Left ventricle myocardium superior (tissue), 1 donor: ENCODE measurements at regions not wholly inside any gene's neighbourhood (a gene's known extent, or its start where the extent isn't known, plus 50 kb on each side); places are given as distances from the start of the nearest gene placed in this dataset.
A peak's percentile ranks its signal among the peaks of the same experiment; 100 is the strongest.
"Not testable (repeated sequence)": the region's sequence is repeated elsewhere in the genome, so short reads cannot be mapped to it uniquely, and the experiment has no call there.

Experiments used
- ATAC-seq: fragments of 200-7000 bp; cut with Tn5 transposase; one replicate; pipeline ENCODE4 v1.9.1; 2020; ENCODE audit warnings: mild to moderate bottlenecking, moderate library complexity
- DNase-seq: peaks from one replicate; pipeline ENCODE4 v3.0.0-alpha.2; 2020
- intact Hi-C: fragments of 100-400 bp; cut with micrococcal nuclease; formaldehyde crosslinking; loops from one replicate; pipeline ENCODE4 v1.11.0; 2022
- donor health status: DM: no; HTN: yes; CAD: no; lungs with severe emphysema.

DNA sequence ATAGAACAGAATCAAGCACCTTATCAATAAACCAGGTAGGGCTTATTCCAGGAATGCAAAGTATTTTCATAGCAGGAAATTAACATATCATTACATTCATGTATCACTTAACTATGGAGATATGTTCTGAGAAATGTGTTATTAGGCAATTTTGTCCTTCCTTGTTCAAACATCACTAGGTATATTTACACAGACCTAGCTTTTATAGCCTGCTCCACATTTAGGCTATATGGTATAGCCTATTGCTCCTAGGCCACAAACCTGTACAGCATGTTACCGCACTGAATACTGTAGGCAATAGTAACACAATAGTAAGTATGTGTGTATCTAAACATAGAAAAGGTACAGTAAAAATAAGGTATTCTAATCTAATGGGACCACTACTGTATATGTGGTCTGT, 82.8 kb upstream of the KCTD1 start:
- intact Hi-C loops: no loop called here
- ATAC-seq: no peak
- DNase-seq: no peak

DNA sequence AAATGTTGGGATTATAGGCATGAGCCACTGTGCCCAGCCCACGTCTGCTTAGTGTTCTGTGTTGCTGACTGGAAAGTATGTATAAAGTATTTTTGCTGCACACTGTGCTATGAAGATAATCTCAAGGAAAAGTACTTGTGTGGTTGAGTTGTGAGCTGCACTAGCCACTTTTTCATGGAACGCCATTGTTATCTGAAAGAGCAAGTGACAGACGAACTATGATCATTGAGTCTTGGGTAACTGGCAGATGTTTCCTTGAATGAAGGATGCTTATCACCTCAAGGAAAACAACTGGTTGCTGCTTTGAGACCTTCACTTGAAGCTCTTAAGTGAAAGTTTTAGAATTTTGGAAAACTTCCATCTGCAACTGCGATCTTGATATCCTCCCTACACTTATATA, 82.2 kb upstream of the KCTD1 start:
- DNase-seq: no peak
- no peak for ATAC-seq
- intact Hi-C loops: no loop called here

- ATAC-seq: no peak
- DNase-seq: no peak
- intact Hi-C loops: loop anchor here (10.0 kb wide), 1 partner anchor 147 kb away; no protein-coding TSS in a partner anchor
Measured at GRCh38 chr18:26628017-26628416, 79.7 kb upstream of the KCTD1 start.

GRCh38 chr18:26624443-26624842, 76.1 kb upstream of the KCTD1 start:
- ATAC-seq (no peak), DNase-seq (no peak)
- intact Hi-C loops: loop anchor here (5.0 to 10.0 kb wide), 2 partner anchors 58 to 150 kb away; no protein-coding TSS in a partner anchor

- intact Hi-C loops: loop anchor here (5.0 to 10.0 kb wide), 2 partner anchors 59 to 151 kb away; no protein-coding TSS in a partner anchor
- not testable (repeated sequence) for ATAC-seq, DNase-seq
Measured at GRCh38 chr18:26623314-26623713, 75.0 kb upstream of the KCTD1 start.

DNA sequence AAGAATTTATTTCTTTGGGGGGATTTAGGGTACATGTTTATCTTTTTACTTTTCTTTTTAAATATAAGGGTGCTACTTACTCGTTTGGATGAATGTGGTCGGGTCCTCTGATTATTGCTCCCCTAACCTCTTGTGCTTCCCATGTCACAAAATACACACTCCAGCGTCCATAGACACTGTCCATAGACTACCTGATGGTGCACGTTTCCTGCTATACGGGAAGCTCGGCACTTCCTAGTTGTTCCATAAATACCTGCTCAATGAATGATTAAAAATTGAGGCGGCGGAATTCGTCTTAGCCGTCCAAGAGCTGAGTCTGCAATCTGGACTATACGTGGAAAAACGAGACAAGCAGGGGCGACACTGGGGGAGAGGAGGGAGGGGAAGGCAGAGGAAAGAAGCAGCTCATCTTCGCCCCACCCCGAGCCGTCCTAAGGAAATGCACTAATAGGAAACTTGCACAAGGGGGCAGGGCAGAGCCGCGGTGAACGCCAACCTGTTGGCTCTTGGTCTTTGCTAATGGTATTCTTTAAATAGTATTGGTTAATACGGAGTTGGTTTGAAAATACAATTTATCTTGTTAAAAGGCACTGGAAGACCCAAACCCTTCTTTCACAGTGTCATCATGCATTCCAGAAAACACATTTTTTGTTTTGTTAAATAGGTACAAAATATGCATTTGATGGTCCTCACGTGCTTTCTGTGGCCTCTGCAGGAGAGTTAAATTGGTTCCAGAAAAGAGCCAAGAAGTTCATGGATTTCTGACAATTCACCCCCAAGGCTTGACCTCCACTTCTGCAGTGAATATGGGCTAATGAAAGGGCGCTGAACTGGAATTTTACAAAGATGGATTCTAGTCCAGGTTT, 73.0 kb upstream of the KCTD1 start:
- intact Hi-C loops: loop anchor here (5.0 to 10.0 kb wide), 2 partner anchors 61 to 153 kb away; no protein-coding TSS in a partner anchor
- DNase-seq (peak; percentile 63), ATAC-seq (peak; percentile 69)

GRCh38 chr18:26619350-26619749, 71.0 kb upstream of the KCTD1 start:
- intact Hi-C loops: no loop called here
- DNase-seq (no peak), ATAC-seq (no peak)

GRCh38 chr18:26618135-26618534, 69.8 kb upstream of the KCTD1 start:
- intact Hi-C loops: no loop called here
- ATAC-seq: no peak
- no peak for DNase-seq

GRCh38 chr18:26617151-26617554, 68.8 kb upstream of the KCTD1 start:
- intact Hi-C loops: no loop called here
- ATAC-seq (no peak), DNase-seq (no peak)

DNA sequence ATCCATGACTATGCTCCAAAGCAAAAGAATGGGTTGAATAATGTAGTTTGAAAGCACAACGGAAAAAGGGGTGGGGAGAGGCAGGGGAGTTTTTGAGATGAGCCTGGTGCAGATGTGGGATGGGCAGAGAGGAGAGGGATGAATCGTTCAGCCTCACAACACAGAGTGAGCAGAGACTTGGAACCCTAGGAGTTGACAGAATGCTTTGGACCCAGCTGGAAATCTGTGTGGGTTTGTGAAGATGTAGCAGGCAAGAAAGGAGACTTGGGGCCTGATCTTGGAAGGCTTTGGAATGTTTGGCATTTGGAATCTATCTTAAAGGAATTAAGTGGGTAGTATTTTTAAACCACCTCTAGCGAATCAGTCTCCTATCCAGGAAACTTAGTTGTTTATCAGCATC, 66.0 kb upstream of the KCTD1 start:
- ATAC-seq: no peak

More for the DNA sequence above, 66.0 kb upstream of the KCTD1 start:
- intact Hi-C loops: no loop called here
- no peak for DNase-seq
